HG03469 (cell line): ENCODE measurements at regions not wholly inside any gene's neighbourhood (a gene's known extent, or its start where the extent isn't known, plus 50 kb on each side); places are given as distances from the start of the nearest gene placed in this dataset.
"Not testable (repeated sequence)": the region's sequence is repeated elsewhere in the genome, so short reads cannot be mapped to it uniquely, and the experiment has no call there.

Experiments used
- ATAC-seq: cut with Tn5 transposase; IDR thresholded peaks from one replicate; pipeline ENCODE4 v1.9.1; 2021; ENCODE audit warnings: mild to moderate bottlenecking, moderate library complexity, moderate number of reproducible peaks; ENCODE audit not compliant: unreplicated experiment

DNA sequence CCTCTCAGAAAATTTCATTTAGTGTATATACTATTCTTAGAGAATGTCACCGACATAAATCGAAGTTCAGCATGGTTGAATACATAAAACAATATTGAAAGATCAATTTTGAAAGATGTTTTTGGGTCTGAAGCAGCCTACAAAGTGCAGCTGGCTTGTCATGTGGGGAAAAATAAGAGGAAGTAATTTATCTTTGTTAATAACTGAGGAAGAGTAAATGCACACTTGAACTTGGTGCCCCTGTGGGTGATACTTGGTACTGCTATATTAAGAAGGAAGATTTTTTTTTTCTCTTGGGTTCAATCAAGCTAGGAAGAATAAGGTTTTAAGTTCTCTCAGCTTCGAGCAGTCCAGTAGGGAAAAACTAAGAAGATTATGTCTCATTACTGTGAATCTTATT is 661.3 kb downstream of the RPL10L start:
- ATAC-seq = no peak

DNA sequence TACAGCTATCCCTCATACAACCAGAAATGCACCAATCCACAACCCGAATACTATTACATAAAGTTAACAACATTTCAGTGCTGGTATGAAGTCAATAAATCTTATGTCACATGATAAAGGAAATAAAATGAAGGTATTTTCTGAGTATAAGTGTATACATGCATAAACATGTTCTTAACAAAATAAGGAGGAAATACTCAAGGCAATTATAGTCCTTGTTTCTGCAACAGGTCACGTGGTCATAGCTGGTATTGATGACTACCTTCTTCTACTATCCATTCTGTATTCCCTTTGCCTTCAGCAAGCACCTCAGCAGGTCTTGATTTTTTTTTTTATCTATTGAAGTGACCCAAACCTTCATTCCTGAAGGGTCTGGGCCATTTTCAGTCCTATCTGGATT is 675.6 kb downstream of the RPL10L start:
- ATAC-seq = no peak

GRCh38 chr14:45972416-45972815 is 679.2 kb downstream of the RPL10L start:
- no peak for ATAC-seq

DNA sequence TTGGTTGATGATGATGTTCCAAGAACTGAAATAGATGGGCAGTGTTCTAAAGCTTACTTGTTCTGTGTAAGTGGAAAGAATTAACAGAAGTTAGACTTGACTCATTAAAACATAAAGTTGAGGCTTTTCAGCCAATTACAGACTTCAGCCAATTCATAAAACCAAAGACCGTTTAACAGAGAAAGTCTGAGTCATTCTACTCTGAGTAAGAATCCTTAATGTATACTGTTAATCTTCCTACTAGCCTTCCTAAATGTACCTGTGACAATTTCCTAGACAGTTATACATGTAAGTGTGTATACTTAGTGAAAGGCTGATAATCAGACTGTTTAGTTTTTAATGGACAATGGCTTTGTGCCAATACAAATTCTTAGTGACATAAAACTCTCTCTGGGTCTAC is 681.0 kb downstream of the RPL10L start:
- ATAC-seq = no peak

GRCh38 chr14:45968037-45968436 is 683.5 kb downstream of the RPL10L start:
- ATAC-seq = no peak

GRCh38 chr14:45949479-45949878 is 696.5 kb upstream of the MIS18BP1 start:
- no peak for ATAC-seq

- no peak for ATAC-seq
Measured at GRCh38 chr14:45947830-45948229, 694.8 kb upstream of the MIS18BP1 start.

GRCh38 chr14:45946251-45946650 is 693.2 kb upstream of the MIS18BP1 start:
- no peak for ATAC-seq

DNA sequence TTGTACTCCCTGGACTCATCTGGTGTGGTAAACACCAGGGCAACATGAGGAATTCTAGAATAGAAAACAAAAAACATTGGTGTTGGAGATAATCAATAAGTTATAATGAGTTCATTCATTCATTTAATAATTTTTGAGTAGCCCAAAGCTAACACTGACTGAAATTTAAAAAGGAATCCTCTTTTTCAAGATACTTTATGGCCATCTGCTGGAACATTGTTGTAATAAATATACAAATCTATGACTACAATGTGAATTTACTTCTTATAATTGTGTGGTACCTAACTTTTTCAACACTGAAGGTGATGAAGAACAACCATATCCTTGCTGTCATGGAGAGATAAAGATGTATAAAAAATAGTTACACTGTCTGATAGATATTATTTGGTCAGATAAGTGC is 687.3 kb upstream of the MIS18BP1 start:
- ATAC-seq = no peak

DNA sequence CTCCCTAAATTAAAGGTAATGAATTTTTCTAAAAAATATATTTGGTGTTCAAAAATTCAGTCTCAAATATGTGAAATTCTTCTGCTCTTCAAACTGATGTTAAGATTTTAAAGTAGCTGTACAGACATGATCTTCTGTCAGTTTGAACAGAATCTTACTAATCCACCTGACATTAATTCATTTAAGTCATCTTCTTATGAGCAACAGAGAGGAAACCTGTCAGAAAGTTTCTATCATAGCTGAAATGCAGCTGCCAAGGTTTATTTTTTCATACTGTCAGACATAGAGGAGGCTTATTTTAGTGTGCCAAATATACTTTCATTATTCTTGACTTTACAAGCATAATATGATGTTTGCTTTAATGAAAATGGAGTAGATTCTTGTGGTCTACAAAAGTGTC is 686.6 kb upstream of the MIS18BP1 start:
- no peak for ATAC-seq

GRCh38 chr14:45919995-45920394 is 667.0 kb upstream of the MIS18BP1 start:
- ATAC-seq = not testable (repeated sequence)

DNA sequence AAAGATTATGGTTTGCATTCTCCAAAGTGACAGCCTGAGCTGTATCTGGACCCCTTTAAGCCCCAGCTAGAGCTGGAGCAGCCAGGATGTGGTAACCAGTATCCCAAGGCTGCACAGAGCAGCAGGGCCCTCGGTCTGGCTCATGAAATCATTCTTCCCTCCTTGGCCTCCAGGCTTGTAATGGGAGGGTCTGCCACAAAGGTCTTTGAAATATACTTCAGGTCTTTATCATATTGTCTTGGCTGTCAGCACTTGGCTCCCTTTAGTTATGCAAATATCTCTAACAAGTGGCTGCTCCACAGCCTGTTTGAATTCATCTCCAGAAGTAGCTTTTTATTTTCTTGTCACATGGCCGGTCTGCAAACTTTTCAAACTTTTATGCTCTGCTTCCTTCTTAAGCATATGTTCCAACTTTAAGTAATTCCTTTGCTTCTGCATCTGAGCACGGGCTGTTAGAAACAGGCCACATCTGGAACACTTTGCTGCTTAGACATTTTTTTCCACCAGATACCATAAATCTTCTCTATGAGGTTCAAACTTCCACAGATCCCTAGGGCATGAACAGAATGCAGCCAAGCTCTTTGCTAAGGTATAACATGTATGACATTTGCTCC is 663.4 kb upstream of the MIS18BP1 start:
- no peak for ATAC-seq

DNA sequence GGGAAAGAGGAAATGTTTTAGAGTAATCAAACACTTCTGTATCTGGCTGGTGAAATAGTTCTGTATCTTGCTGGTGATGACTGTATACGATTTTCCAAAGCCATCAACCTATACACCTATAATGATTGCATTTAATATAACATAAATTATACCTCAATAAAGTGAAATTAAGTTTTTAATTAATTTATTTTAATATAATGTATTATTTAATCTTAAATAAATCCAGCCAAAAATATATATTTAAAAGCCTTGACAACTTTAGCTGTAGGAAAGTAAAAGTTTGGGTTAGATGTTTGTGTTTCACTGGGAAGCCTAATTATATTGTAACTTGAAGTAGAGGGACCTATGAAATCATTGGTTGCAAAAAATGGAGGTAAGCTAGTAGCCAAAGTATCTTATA is 654.8 kb upstream of the MIS18BP1 start:
- no peak for ATAC-seq

GRCh38 chr14:45906257-45906656 is 653.3 kb upstream of the MIS18BP1 start:
- no peak for ATAC-seq

- no peak for ATAC-seq
Measured at GRCh38 chr14:45905672-45906071, 652.7 kb upstream of the MIS18BP1 start.

- ATAC-seq = no peak
Measured at GRCh38 chr14:45904314-45904713, 651.3 kb upstream of the MIS18BP1 start.

- ATAC-seq = no peak
Measured at GRCh38 chr14:45902241-45902640, 649.2 kb upstream of the MIS18BP1 start.

GRCh38 chr14:45897439-45897838 is 644.4 kb upstream of the MIS18BP1 start:
- ATAC-seq = no peak

GRCh38 chr14:45893127-45893526 is 640.1 kb upstream of the MIS18BP1 start:
- ATAC-seq = no peak

GRCh38 chr14:45891417-45892080 is 638.5 kb upstream of the MIS18BP1 start:
- ATAC-seq = no peak

GRCh38 chr14:45888766-45889285 is 635.8 kb upstream of the MIS18BP1 start:
- not testable (repeated sequence) for ATAC-seq

GRCh38 chr14:45877981-45878380 is 625.0 kb upstream of the MIS18BP1 start:
- ATAC-seq = no peak

DNA sequence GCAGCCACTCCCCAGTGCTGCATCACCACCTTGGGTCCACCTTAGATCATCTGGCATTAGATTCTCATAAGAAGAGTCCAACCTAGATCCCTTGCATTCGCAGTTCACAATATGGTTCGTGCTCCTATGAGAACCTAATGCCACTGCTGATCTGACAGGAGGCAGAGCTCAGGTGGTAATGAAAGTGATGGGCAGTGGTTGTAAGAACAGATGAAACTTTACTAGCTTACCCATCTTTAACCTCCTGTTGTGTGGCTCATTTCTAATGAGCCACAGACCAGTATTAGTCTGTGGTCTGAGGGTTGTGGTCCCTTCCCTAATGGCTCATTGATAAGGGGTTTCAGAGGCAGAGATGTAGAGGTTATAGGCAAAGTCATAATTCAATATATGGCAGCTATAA is 615.9 kb upstream of the MIS18BP1 start:
- ATAC-seq = no peak
